ENCODE measurements at regions not wholly inside any gene's neighbourhood (a gene's known extent, or its start where the extent isn't known, plus 50 kb on each side); places are given as distances from the start of the nearest gene placed in this dataset.
"Not testable (repeated sequence)": the region's sequence is repeated elsewhere in the genome, so short reads cannot be mapped to it uniquely, and the experiment has no call there.

DNA sequence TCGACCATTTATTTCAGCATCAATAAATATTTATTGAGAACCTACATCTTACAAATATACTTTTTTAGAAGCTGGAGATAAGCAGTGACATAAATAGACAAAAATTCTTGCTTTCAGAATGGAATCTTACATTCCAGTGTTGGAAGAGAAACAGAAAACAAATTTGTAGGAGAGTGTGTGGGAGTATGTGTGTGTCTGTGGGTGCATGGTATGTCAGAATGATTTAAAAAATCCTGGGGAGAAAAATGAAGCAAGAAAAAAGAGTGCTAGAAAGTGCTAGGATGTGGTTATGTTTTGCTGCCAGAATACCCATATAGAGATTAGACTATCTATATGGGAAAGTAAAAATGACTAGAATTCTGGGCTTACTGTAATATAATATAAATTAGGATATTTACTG lies 561.7 kb upstream of the SGO1 start:
- no peak for DNase-seq (ENCODE audit: low read depth in 2 of 3, low spot score in 2 of 3)

DNA sequence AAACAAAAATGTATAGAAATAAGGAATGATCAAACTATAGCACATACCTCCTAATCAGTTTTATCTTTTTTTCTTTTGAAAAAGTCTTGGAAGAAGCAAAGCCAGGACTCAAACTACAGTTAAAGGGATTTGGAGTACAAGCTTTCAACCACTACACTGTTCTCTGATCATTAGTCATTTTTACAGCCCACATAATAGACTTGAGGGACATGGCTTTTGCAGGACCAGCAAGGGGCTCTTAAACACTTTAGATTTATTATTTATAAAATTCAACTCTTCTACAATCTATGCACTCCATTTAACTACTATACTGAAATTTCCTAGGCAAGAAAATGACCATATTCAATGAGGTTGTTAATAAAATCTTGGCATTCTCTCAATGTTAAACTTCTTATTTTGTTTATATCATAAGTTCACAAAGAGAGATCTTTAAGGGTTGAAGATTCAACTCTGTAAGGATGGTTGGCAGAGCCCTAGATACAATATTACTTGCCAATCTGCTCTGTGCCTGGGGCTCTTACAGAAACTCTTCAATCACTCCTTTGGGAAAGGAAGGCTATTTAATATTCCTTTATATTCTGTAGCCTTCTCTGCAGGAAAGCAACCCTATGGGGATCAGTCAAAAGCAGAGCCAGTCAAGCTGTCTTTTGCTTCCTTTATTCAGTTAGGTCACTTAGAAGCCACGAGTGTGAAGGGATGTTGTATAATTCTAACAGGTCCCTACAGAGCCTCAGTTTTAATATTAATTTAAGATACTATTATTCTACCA lies 557.7 kb upstream of the SGO1 start:
- DNase-seq (ENCODE audit: low read depth in 2 of 3, low spot score in 2 of 3): no peak

DNA sequence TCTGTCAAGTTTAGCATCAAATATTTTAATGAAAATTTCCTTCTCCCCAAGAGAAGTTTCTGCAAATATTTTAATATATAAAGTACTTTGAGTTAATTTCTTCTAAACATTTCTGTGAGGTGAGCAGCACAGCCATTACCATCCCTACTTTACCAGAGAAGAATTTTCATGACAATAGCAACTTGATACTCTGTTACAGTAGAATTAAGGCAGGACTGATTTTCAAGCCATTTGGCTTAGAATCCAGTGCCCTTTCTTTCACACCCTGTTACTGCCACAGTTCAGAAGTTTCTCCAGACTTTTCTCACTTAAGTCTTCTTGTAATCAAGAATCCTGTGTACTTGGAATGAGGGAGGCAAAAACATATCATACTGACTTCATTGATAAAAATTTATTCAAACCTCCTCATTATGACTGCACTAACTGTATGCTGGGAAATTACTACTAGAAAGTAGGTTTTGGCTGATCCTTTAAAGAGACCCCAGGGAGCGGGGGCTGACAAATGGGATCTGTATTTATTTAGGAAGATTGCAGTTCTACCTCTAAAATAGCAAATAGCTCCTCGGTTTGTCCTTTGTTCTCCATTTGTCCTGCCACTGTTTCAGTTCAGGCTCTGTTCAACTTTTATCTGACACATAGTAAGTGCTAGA lies 557.0 kb upstream of the SGO1 start:
- no peak for DNase-seq (ENCODE audit: low read depth in 2 of 3, low spot score in 2 of 3)

DNA sequence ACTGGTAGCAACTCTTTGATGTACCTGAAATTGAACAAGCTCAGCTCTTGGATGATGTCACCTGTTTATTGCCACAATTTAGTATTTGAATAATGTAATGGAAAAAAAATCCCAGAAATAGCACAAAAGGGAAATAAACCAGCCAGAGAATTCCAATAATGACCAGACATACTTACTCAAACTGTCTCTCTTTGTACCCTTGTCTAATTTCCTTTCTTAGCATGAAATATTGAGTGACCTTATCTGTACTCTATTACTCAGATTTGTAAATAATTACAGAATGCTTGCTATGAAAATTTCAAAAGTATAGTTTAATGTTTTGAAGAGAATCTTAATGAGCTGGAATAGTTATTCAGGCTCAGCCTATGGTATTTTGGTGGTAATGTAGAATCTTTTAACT lies 555.4 kb upstream of the SGO1 start:
- no peak for DNase-seq (ENCODE audit: low read depth in 2 of 3, low spot score in 2 of 3)

DNA sequence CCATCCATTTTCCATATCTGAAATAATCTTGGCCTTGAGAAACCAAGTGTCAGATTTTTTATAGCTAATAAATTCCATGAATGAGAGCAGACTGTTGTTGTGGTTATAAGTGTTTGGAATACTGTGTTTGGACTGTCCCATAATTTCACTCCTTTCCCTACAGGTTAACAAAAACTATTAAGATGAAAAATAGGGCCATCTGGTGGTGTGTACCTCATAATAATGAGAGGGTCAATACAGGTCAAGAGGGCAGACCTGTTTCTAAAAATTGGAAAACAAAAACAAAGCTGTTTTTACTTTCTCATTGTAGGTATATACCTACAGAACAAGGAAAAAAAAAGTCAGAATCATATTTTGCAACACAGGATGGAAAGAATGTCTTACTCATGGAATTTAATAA lies 553.8 kb upstream of the SGO1 start:
- DNase-seq (ENCODE audit: low read depth in 2 of 3, low spot score in 2 of 3): no peak

DNA sequence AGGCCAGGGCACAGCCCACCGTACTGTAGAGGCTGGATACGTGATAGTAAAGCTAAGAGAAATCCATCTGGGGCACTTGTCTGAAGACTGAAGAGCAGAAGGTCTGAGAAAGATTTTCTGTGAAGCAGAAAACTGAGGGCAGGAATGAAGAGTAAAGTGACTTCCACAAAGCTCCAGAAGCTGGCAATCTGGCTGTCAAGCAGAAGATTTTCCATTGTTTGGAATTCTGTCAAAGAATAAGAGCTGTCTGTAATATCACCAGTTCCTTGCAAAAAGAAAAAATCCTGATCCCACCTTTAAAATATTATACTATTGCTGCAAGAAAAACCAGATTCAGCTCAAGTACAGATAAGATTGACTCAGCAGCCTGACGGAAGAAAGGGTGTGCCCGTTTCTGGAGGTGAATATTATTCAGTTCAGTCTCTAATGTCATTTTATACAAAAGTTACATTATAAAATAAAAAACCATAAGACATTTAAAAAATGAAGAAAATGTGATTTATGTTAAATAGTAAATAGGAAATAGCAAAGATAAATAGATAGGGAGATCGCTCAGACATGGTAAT lies 550.4 kb upstream of the SGO1 start:
- DNase-seq (ENCODE audit: low read depth in 2 of 3, low spot score in 2 of 3): no peak

DNA sequence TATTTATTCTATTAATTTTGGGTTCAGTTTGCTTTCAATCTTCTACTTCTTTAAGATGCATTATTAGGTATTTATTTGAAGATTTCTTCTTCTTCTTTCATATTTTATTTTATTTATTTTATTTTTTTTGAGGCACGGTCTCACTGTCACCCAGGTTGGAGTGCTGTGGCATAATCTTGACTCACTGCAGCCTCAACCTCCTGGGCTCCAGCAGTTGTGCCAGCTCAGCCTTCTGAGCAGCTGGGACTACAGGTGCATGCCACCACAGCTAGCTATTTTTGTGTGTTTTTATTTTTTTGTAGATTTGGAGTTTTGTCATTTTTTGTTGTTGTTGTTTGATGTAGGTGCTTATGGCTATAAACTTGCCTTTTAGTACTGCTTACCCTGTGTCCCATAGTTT lies 543.2 kb upstream of the SGO1 start:
- no peak for DNase-seq (ENCODE audit: low read depth in 2 of 3, low spot score in 2 of 3)

DNA sequence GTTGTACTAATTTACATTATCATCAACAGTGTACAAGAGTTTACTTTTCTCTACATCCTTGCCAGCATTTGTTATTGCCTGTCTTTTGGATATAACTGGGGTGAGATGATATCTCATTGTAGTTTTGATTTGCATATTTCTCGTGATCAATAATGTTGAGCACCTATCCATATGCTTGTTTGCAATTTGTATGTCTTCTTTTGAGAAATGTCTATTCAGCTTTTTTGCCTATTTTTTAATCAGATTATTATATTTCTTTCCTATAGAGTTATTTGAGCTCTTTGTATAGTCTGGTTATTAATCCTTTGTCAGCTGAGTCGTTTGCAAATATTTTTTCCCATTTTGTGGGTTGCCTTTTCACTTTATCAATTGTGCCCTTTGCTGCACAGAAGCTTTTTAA lies 540.8 kb upstream of the SGO1 start:
- no peak for DNase-seq (ENCODE audit: low read depth in 2 of 3, low spot score in 2 of 3)

DNA sequence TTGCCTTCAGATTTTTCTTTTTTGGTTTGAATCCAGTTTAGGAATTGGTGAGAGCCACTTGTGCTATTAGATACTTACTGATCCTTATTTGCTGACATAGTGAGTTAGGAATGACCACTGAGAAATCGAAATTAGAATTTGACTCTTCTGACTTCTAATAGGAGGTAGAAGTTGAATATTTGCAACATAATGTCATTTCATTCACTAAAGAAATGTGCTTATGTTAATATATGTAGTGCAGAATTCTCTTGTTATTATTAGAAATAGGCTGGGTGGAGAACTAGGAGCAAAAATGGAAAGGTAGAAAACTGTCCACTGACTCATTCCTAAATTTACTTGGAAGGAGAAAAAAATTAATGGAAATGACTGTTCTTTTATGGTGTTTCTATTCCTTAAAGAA lies 538.2 kb upstream of the SGO1 start:
- DNase-seq (ENCODE audit: low read depth in 2 of 3, low spot score in 2 of 3): no peak

DNA sequence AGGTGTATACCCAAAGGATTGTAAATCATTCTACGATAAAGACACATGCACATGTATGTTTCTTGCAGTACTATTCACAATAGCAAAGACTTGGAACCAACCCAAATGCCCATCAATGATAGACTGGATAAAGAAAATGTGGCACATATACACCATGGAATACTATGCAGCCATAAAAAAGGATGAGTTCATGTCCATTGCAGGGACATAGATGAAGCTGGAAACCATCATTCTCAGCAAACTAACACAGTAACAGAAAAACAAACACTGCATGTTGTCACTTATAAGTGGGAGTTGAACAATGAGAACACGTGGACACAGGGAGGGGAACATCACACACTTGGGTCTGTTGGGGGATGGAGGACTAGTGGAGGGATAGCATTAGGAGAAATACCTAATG lies 530.4 kb upstream of the SGO1 start:
- not testable (repeated sequence) for DNase-seq (ENCODE audit: low read depth in 2 of 3, low spot score in 2 of 3)

DNA sequence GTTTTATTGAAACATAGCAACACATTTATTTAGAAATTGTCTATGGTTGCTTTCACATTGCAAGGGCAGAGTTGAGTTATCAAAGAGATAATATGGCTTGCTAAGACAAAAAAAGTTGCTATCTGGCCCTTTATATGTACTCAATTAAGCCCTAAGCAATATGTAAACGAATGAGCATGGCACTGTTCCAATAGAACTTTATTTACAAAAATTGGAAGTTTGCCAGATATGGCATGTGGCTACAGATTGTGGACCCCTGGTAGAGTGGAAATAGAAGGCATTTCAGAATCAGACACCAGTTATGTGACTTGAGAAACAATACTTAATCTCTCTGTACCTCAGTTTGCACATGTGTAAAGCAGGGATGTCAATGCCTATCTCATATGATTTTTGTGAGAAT lies 515.6 kb upstream of the SGO1 start:
- DNase-seq (ENCODE audit: low read depth in 2 of 3, low spot score in 2 of 3): no peak

DNA sequence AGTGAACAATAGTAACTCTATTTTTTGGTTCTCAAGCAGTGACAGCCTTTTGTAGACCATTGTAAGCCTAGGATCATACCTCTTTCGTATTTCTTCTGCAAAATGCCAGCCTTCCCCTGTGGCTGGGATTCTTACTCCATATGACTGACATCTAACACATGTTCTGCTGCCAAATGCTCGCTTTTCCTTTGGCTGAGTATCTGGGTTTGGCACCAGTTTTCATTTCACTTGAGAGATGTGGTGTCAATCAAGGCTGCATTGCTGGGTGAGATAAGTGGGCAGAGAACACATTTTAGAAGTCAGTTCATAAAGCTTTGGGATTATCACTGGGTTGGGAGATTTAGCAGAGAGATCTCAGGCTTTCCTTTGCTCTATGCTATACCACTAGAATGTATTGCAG lies 514.7 kb upstream of the SGO1 start:
- DNase-seq (ENCODE audit: low read depth in 2 of 3, low spot score in 2 of 3): no peak

DNA sequence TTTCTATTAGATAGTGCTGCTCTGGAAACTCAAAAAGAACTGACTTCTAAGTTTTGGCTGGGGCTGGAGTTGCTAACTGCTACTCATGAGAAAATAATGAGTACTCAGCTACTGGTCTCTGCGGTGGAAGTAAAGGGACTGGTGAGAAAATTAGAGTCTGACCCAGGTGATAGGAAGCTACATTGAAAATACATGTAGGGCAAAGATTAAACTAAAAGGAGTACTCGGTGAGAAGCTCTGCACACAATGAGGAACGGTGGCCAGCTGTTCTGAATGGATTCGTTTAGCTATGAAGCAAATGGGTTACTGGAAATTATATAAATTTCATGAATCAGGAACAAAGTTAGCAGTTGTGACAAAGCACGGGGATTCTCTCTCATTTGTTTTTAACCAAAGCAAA lies 512.9 kb upstream of the SGO1 start:
- DNase-seq (ENCODE audit: low read depth in 2 of 3, low spot score in 2 of 3): no peak

DNA sequence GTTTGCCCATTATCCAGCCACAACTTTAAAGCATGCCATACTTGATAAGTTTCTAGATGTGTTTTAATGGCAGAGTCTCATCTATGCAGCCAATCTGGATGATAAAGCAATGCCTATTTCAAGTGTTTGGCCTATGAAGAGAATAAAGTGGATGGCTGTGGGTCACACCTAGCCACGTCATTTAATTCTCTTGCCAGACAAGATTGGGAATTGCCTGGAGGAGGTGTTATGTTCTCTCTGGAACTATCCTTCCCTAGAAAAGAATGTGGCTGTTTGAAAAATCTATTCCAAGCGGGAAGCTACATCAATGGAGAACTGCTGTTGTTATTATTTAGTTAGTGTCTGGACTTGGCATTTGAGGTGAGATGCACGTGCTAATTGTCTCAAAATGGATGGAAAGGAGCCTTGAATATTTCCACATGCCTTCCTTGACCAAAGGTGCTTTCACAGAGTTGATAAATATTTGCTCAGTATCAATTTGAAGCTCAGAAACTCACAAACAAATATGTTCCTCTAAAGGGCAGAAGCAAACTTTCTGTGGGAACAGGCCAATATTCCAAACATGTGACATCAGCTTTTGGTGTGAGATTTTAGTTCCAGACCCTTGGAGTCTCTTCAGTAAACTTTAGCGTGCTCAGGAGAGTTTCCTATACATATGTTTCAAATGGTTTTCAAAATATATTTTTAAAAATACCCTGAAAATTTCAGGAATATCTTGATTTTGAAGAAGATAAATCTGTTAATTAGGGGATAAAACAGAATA lies 510.6 kb upstream of the SGO1 start:
- no peak for DNase-seq (ENCODE audit: low read depth in 2 of 3, low spot score in 2 of 3)

DNA sequence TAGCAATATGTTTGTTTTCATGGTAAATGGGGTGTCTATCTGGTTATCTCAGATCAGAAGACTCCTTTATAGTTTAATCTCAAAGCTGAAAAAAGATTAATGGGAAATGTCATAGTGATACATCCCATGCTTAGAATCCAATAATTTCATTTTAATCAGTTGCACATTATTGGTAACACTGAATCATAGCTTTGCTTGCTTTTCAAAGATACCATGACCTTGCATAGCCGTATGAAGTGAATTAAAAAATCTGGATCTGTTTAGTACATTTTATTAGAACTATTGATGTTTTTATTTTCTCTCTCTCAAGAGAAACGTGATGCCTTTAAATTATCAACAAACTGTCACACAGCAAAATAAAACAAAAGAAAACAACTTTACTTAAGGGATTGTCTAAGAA lies 506.7 kb upstream of the SGO1 start:
- DNase-seq (ENCODE audit: low read depth in 2 of 3, low spot score in 2 of 3): no peak

DNA sequence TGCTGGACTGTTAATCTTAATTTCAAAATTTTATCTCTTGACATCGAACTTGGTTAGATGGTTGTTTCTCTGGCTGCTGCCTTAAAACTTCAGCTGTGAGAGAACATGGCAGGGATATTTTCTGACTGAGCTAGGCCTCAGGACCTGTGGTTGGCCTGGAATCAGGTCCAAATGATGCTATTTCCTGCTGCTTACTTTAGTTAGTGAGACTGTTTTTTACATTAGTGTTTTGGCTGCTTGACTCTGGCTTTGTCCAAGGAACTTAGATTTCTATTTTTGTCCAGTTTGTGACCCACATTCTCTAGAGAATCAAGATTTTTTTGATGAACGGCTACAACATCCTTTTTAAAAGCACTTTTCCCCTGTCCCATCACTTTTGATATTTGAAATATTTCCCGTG lies 497.9 kb upstream of the SGO1 start:
- DNase-seq (ENCODE audit: low read depth in 2 of 3, low spot score in 2 of 3): no peak

DNA sequence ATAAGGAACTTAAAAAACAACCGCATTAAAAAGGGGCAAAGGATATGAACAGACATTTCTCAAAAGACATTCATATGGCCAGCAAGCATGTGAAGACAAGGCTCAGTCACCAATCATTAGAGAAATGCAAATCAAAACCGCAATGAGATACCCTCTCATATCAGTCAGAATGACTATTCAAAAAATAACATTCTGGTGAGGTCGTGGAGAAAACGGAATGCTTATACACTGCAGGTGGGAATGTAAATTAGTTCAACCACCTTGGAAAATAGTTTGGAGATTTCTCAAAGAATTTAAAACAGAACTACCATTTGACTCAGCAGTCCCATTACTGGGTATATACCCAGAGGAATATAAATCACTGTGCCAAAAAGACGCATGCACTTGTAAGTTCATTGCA lies 496.6 kb upstream of the SGO1 start:
- no peak for DNase-seq (ENCODE audit: low read depth in 2 of 3, low spot score in 2 of 3)

DNA sequence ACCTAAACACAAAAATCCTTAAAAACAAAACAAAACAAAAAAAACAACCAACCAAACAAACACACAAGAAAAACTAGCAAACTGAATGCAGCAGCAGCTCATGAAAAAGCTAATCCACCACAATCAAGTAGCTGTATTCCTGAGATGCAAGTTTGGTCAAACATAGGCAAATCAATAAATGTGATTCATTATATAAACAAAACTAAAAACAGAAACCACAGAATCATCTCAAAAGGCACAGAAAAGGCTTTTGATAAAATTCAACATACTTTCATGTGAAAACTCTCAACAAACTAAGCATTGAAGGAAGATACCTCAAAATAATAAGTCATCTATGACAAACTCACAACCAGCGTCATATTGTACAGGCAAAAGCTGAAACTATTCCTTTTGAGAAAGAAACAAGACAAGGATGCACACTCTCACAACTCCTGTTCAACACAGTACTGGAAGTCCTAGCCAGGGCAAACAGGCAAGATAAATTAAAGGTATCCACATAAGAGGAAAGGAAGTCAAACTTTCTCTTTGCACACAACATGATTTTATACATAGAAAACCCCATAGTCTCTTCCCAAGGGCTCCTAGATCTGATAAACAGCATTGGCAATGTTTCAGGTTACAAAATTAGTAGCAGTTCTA lies 495.1 kb upstream of the SGO1 start:
- DNase-seq (ENCODE audit: low read depth in 2 of 3, low spot score in 2 of 3): no peak

DNA sequence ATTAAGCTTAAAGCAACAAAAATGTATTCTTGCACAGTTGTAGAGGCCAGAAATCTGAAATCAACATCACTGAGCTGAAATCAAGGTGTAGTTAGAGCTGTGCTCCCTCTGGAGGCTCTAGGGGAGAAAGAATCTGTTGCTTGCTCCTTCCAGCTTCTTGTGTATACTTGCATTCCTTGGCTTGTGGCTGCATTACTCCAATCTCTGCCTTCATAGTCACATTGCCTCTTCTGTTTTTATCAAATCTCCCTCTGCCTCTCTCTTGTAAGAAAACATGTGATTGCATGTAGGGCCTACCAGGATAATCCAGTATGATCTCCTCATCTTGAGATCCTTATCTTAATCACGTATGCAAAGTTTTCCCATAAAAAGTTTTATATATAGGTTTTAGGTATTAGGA lies 487.9 kb upstream of the SGO1 start:
- no peak for DNase-seq (ENCODE audit: low read depth in 2 of 3, low spot score in 2 of 3)

DNA sequence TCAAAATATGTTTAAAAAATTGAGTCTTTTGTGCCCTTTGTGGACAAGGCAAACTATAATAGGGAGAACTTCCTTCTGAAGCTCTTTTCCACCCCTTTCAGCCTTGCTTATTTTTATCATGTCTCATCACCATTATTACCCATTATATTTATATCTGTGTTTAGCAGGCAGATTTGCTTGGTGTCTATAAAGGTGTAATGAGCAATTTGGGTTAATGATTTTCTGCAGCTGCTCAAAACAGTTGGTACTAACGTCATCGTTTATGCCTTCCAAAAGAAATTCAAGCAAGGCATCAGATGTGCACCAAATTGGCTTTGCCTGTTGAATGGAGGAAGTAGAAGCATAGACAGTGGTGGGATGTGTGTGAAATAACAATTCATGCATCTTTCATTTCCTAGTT lies 483.7 kb upstream of the SGO1 start:
- no peak for DNase-seq (ENCODE audit: low read depth in 2 of 3, low spot score in 2 of 3)

DNA sequence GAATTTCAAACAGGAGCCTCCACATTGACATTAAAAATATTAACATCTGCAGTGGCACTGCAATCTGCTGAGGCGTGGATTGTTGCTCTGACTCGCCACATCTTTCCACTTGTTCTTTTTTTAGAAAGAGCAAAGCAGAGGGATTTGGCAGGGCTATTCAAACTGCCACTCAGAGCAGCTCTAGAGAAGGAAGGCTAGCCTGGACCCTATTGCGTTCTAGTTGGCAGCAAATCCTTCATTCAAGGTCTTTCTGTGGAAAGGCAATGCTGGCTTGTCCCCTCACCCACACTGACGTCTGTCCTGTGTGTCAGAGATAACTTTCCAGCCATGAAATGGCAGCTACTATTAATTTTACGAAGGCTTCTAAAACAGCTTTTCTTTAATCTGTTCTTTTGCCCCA lies 483.2 kb upstream of the SGO1 start:
- no peak for DNase-seq (ENCODE audit: low read depth in 2 of 3, low spot score in 2 of 3)

All from hematopoietic multipotent progenitor cell (in vitro differentiated cells).